Adrenal gland (tissue), 9 donors: ENCODE measurements at regions not wholly inside any gene's neighbourhood (a gene's known extent, or its start where the extent isn't known, plus 50 kb on each side); places are given as distances from the start of the nearest gene placed in this dataset.

Source experiments
- DNase-seq, 7 donors: peaks; one replicate each; pipeline ENCODE4 v3.0.0-alpha.2; 2019 to 2020
- H3K27ac ChIP-seq, 5 donors: fragments of 200-600 bp; sonication (generic) in 4 of 5; 1 replicate in 3 of 5; 2 replicates in 2 of 5; pipeline versions ENCODE4 v1.5.1 to v1.8.0; 2016 to 2020; ENCODE audit warnings: mild to moderate bottlenecking in 1 of 5
- H3K27me3 ChIP-seq: fragments of 200-600 bp; 2 replicates; pipeline ENCODE4 v1.8.0; 2021
- H3K36me3 ChIP-seq, 2 donors: fragments of 200-600 bp; replicated peaks in 1 of 2; 1 replicate in 1 of 2; 2 replicates in 1 of 2; pipeline versions ENCODE4 v1.5.1 to v1.8.0; 2018 to 2022
- H3K4me1 ChIP-seq, 2 donors: fragments of 200-600 bp; replicated peaks in 1 of 2; 1 replicate in 1 of 2; 2 replicates in 1 of 2; pipeline versions ENCODE4 v1.5.1 to v1.8.0; 2018 to 2021
- H3K4me3 ChIP-seq, 4 donors: fragments of 200-600 bp; sonication (generic) in 3 of 4; one replicate each; pipeline ENCODE4 v1.5.1; 2016 to 2018
- H3K9me3 ChIP-seq, 3 donors: fragments of 200-600 bp; sonication (generic) in 1 of 3; replicated peaks in 1 of 3; 1 replicate in 2 of 3; 2 replicates in 1 of 3; pipeline versions ENCODE4 v1.5.1 to v1.8.0; 2016 to 2021
- CTCF ChIP-seq, 6 experiments: fragments of 450-650 bp in 4 of 6; fragments of 200-600 bp in 2 of 6; sonication (generic) in 1 of 6; IDR thresholded peaks; 1 replicate in 5 of 6; 2 replicates in 1 of 6; pipeline versions ENCODE4 v1.5.1 to v1.8.0; 2016 to 2021; ENCODE audit warnings: antibody characterized with exemption in 6 of 6, mild to moderate bottlenecking in 2 of 6, moderate library complexity in 1 of 6
- POLR2A ChIP-seq, 2 donors: fragments of 450-650 bp; IDR thresholded peaks; one replicate each; pipeline ENCODE4 v1.6.1; 2017; ENCODE audit warnings: antibody characterized with exemption in 2 of 2, mild to moderate bottlenecking in 2 of 2, moderate library complexity in 1 of 2
- WGBS, 4 donors: extraction: QIAGEN DNeasy Blood & Tissue Kit in 2 of 4; methylation state at CpG; one replicate each; pipeline versions ENCODE4 v1.1.5 to v1.1.7; 2013 to 2017; 5-methylcytosine and 5-hydroxymethylcytosine counted together
- intact Hi-C, 2 donors: fragments of 100-400 bp; cut with DNase I; formaldehyde crosslinking; loops; one replicate each; pipeline versions ENCODE4 v1.14.1 to v1.15.0; 2022 to 2023
- donor health status: healthy with polysubstance abuse.
- donor health status: Bipolar disorder and iron deficiency.
- donor health status: DM: yes; HTN: yes; CAD: no.
- donor health status: DM: no; HTN: no; CAD: no.
- donor health status: DM: no; HTN: no; CAD: no.

DNA sequence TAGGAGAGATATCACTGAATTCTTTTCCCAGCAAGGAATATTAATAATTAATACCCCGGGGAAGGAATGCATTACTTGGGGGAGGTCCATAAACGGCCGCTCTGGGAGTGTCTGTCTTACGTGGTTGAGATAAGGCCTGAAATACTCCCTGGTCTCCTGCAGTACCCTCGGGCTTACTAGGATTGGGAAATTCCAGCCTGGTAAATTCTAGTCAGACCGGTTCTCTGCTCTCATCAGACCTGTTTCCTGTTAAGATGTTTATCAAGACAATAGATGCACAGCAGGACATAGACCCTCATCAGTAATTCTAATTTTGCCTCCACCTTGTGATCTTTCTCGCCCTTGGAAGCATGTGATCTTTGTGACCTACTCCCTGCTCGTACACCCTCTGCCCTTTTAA, 162.8 kb upstream of the KCND2 start:
- no peaks in the 10 kb centered on the region for H3K27me3 ChIP-seq
- no peak for DNase-seq
- H3K9me3 ChIP-seq = no peaks in the 10 kb centered on the region
- no peak for TF ChIP-seq CTCF (IDR thresholded peaks at IDR 0.05)
- TF ChIP-seq POLR2A (IDR thresholded peaks at IDR 0.05) = no peak
- H3K36me3 ChIP-seq = no peaks in the 10 kb centered on the region
- intact Hi-C loops = no loop called here
- 80 to 86% (median 82%) methylated on average over 8 of the region's 8 CpGs for WGBS, 4 donors
- peaks cover 0 to 5% of the 10 kb centered on the region in 2 donors for H3K4me1 ChIP-seq
- H3K4me3 ChIP-seq = no peak overlapping the region
- H3K27ac ChIP-seq = no peak overlapping the region

- H3K27ac ChIP-seq = no peak overlapping the region
- no peak for TF ChIP-seq CTCF (IDR thresholded peaks at IDR 0.05)
- no peak for TF ChIP-seq POLR2A (IDR thresholded peaks at IDR 0.05)
- WGBS, 4 donors = 51 to 64% (median 57%) methylated on average over 5 of the region's 5 CpGs
These were observed 158.3 kb upstream of the KCND2 start for GRCh38 chr7:120114626-120115025.

DNA sequence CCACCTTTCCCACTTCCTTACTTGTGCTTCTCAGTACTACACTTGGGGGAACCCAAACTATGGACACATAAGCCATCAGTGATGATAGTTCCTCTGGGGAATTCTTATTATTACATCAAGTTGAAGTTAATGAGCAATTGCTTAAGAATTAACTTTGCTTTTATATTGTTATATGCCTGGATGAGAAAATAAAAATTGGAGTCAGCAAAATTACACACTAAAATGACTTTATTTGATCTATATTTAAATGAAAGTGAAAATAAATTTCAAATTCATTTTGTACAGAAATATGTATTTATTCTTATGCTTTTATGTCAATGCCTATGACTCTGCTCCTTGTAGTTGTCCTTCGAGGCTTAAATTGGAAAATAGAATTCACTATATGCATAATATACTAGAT, 149.4 kb upstream of the KCND2 start:
- intact Hi-C loops = no loop called here

More at GRCh38 chr7:120114626-120115025, 158.3 kb upstream of the KCND2 start:
- peak in 5 of 7 donors; percentile 17 to 48 (median 39) for DNase-seq
- Histone ChIP-seq H3K9me3 (no peaks in the 10 kb centered on the region), H3K4me1 (peaks cover 0 to 5% of the 10 kb centered on the region in 2 donors), H3K27me3 (no peaks in the 10 kb centered on the region), H3K4me3 (no peak overlapping the region), H3K36me3 (no peaks in the 10 kb centered on the region)
- intact Hi-C loops = no loop called here

DNA sequence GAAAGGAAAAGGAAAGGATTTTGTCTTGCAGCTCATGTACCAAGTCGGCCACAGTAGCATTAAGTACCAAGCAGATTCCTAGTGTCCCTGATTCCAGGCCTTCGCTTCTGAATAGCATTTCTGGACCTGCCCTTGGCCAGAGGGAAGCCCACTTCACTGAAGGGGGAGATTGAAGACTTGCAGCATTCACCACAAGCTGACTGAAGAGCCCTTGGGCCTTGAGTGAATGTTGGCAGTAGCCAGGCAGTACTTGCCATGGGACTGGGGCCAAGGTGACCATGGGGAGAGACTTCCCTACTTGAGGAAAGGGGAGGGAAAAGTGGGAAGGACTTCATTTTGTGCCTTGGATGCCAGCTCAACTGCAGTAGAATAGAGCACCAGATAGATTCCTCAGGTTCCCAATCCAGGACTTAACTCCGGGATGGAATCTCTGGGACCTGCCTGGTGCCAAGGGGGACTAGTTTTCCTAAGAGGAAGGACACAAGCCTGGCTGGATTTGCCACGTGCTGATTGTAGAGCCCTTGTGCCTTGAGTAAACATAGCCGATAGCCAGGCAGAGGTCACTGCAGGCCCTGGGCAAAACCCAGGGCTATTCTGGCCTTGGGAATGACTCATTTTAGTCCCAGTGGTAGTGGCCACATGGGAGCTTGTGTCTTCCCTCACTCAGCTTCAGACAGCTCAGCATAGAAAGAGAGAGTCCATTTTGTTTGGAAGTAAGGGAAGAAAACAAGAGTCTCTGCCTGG, 141.7 kb upstream of the KCND2 start:
- Histone ChIP-seq H3K4me3 (no peak overlapping the region), H3K4me1 (no peaks in the 10 kb centered on the region), H3K9me3 (no peaks in the 10 kb centered on the region), H3K27me3 (no peaks in the 10 kb centered on the region), H3K27ac (no peak overlapping the region), H3K36me3 (no peaks in the 10 kb centered on the region)
- intact Hi-C loops = no loop called here
- TF ChIP-seq CTCF (IDR thresholded peaks at IDR 0.05) (no peak), POLR2A (IDR thresholded peaks at IDR 0.05) (no peak)
- peak in 1 of 7 donors; percentile 7 for DNase-seq
- 54 to 84% (median 69%) methylated on average over 3 to 5 of the region's 5 CpGs for WGBS, 4 donors

More for the DNA sequence above, 149.4 kb upstream of the KCND2 start:
- no peaks in the 10 kb centered on the region for H3K27me3 ChIP-seq
- DNase-seq = no peak
- no peaks in the 10 kb centered on the region for H3K9me3 ChIP-seq
- no peaks in the 10 kb centered on the region for H3K36me3 ChIP-seq
- WGBS, 4 donors = 81 to 88% (median 83%) methylated on average over 1 of the region's 1 CpG
- H3K4me1 ChIP-seq = no peaks in the 10 kb centered on the region
- H3K4me3 ChIP-seq = no peak overlapping the region
- no peak overlapping the region for H3K27ac ChIP-seq
- TF ChIP-seq CTCF (IDR thresholded peaks at IDR 0.05) (no peak), POLR2A (IDR thresholded peaks at IDR 0.05) (no peak)
